ENCODE measurements at regions not wholly inside any gene's neighbourhood (a gene's known extent, or its start where the extent isn't known, plus 50 kb on each side); places are given as distances from the start of the nearest gene placed in this dataset.

- TF ChIP-seq REST (IDR thresholded peaks at IDR 0.05; ENCODE audit: low read depth), result no peak
- TF ChIP-seq POLR2AphosphoS5 (IDR thresholded peaks at IDR 0.05; ENCODE audit: low read depth, low read length), result no peak
- no peak for TF ChIP-seq CTCF (IDR thresholded peaks at IDR 0.05 in 2 of 3, conservative IDR thresholded peaks at IDR 0.05 in 1 of 3; ENCODE audit: borderline replicate concordance in 1 of 3, insufficient read depth in 1 of 3, low read depth in 2 of 3, low read length in 2 of 3)
- no peak for TF ChIP-seq JUND (IDR thresholded peaks at IDR 0.05)
- no peak for TF ChIP-seq RAD21 (IDR thresholded peaks at IDR 0.05; ENCODE audit: low read depth)
- TF ChIP-seq POLR2A (IDR thresholded peaks at IDR 0.05; ENCODE audit: borderline replicate concordance, extremely low read depth, insufficient read depth, insufficient read length), result no peak
- no peak for TF ChIP-seq EZH2phosphoT487 (IDR thresholded peaks at IDR 0.05; ENCODE audit: borderline replicate concordance)
- TF ChIP-seq ATF3 (IDR thresholded peaks at IDR 0.05), result no peak
- no peak for TF ChIP-seq EZH2 (IDR thresholded peaks at IDR 0.05)
- TF ChIP-seq MAX (IDR thresholded peaks at IDR 0.05), result no peak
Observed at GRCh38 chr13:106377341-106377740, 158.1 kb downstream of the EFNB2 start.

Data from HCT116 (cell line).